ENCODE measurements at regions not wholly inside any gene's neighbourhood (a gene's known extent, or its start where the extent isn't known, plus 50 kb on each side); places are given as distances from the start of the nearest gene placed in this dataset.

GRCh38 chr9:134553996-134554372 lies 87.6 kb upstream of the COL5A1 start:
- TF ChIP-seq TARDBP (IDR thresholded peaks at IDR 0.05) (no peak), FOXM1 (IDR thresholded peaks at IDR 0.05; ENCODE audit: borderline replicate concordance) (no peak), ARNT (IDR thresholded peaks at IDR 0.05) (no peak), LEF1 (IDR thresholded peaks at IDR 0.05; ENCODE audit: borderline replicate concordance) (no peak), ZNF384 (IDR thresholded peaks at IDR 0.05) (no peak)
- TF ChIP-seq, protein P1, sequence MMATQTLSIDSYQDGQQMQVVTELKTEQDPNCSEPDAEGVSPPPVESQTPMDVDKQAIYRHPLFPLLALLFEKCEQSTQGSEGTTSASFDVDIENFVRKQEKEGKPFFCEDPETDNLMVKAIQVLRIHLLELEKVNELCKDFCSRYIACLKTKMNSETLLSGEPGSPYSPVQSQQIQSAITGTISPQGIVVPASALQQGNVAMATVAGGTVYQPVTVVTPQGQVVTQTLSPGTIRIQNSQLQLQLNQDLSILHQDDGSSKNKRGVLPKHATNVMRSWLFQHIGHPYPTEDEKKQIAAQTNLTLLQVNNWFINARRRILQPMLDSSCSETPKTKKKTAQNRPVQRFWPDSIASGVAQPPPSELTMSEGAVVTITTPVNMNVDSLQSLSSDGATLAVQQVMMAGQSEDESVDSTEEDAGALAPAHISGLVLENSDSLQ (IDR thresholded peaks at IDR 0.05) = no peak
